Aorta (tissue), 5 donors: ENCODE measurements at regions not wholly inside any gene's neighbourhood (a gene's known extent, or its start where the extent isn't known, plus 50 kb on each side); places are given as distances from the start of the nearest gene placed in this dataset.
"Not testable (repeated sequence)": the region's sequence is repeated elsewhere in the genome, so short reads cannot be mapped to it uniquely, and the experiment has no call there.

Experiments
- ATAC-seq: fragments of 200-7000 bp; cut with Tn5 transposase; one replicate; pipeline ENCODE4 v1.9.1; 2022; ENCODE audit warnings: moderate library complexity; ENCODE audit not compliant: low FRiP score
- DNase-seq, 2 donors: peaks; one replicate each; pipeline ENCODE4 v3.0.0-alpha.2; 2020
- H3K27ac ChIP-seq, 2 donors: one replicate each; pipeline ENCODE4 v1.5.1; 2013; ENCODE audit warnings: low read length in 2 of 2, mild to moderate bottlenecking in 2 of 2, moderate library complexity in 2 of 2, control low read depth in 1 of 2, inconsistent platforms in 1 of 2, low read depth in 1 of 2
- H3K27me3 ChIP-seq, 2 donors: one replicate each; pipeline ENCODE4 v1.6.1; 2013; ENCODE audit warnings: control low read depth in 1 of 2, low read length in 1 of 2, mild to moderate bottlenecking in 1 of 2, moderate library complexity in 1 of 2; ENCODE audit not compliant: insufficient read depth in 2 of 2, control insufficient read depth in 1 of 2
- H3K36me3 ChIP-seq, 2 donors: one replicate each; pipeline ENCODE4 v1.6.1; 2013; ENCODE audit warnings: control low read depth in 1 of 2, low read length in 1 of 2, mild to moderate bottlenecking in 1 of 2; ENCODE audit not compliant: insufficient read depth in 2 of 2, control insufficient read depth in 1 of 2
- H3K4me1 ChIP-seq, 2 donors: one replicate each; pipeline ENCODE4 v1.6.1; 2013; ENCODE audit warnings: low read length in 2 of 2, control low read depth in 1 of 2, mild to moderate bottlenecking in 1 of 2, moderate library complexity in 1 of 2; ENCODE audit not compliant: insufficient read depth in 2 of 2, control insufficient read depth in 1 of 2
- H3K4me3 ChIP-seq, 2 donors: one replicate each; pipeline ENCODE4 v1.5.1; 2013; ENCODE audit warnings: low read length in 2 of 2, control low read depth in 1 of 2, mild to moderate bottlenecking in 1 of 2
- H3K9me3 ChIP-seq: one replicate; pipeline ENCODE4 v1.6.1; 2013; ENCODE audit warnings: mild to moderate bottlenecking, low read length; ENCODE audit not compliant: control insufficient read depth
- WGBS, 2 donors: extraction: QIAGEN DNeasy Blood & Tissue Kit; methylation state at CpG; one replicate each; pipeline ENCODE4 v1.1.7; 2013; 5-methylcytosine and 5-hydroxymethylcytosine counted together
- intact Hi-C, 2 donors: fragments of 100-400 bp; cut with DNase I; formaldehyde crosslinking; loops; one replicate each; pipeline versions ENCODE4 v1.14.2 to v1.15.0; 2022
- donor health status: healthy with polysubstance abuse.
- donor health status: Bipolar disorder and iron deficiency.
- donor health status: DM: no; HTN: no; CAD: no.
- donor health status: DM: no; HTN: no; CAD: no.
- donor health status: DM: yes; HTN: yes; CAD: no.

DNA sequence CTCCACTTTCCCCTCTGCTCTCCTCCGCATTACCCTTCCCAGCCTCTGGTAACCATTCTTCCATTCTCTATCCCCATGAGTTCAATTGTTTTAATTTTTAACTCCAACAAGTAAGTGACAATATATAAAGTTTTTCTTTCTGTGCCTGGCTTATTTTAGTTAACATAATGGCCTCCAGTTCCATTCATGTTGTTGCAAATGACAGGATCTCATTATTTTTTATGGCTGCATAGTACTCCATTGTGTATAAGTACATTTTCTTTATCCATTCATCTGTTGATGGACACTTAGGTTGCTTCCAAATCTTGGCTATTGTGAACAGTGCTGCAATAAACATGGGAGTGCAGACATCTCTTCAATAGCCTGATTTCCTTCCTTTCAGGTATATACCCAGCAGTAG is 918.0 kb downstream of the UQCRFS1 start:
- H3K27ac ChIP-seq, H3K27me3 ChIP-seq, intact Hi-C loops, DNase-seq, H3K9me3 ChIP-seq, H3K36me3 ChIP-seq, H3K4me1 ChIP-seq, H3K4me3 ChIP-seq, ATAC-seq: not testable (repeated sequence)
- WGBS, 2 donors: 96% methylated on average over 1 of the region's 1 CpG

DNA sequence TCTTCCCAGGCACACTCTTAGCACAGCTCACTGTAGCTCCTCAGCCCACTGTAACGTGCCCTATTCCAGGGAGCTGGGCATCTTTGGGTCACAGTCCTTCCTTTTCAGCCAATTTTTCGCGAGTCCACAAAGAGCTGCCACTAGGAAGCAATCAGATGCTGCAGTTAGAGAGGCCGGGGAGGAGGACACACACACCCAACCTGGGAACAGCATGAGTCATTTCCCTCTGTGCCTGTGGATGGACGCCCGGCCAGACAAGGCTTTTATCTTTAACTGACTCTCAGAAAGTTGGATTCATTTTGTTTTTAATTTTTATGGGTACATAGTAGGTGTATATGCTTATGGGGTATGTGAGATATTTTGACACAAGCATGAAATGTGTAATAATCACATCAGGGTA is 918.6 kb downstream of the UQCRFS1 start:
- Histone ChIP-seq H3K27ac (no peak overlapping the region), H3K27me3 (no peaks in the 10 kb centered on the region), H3K4me3 (no peak overlapping the region), H3K9me3 (no peaks in the 10 kb centered on the region), H3K4me1 (no peaks in the 10 kb centered on the region), H3K36me3 (no peaks in the 10 kb centered on the region)
- ATAC-seq: no peak
- no peak for DNase-seq
- intact Hi-C loops: no loop called here
- WGBS, 2 donors: 60 to 67% methylated on average over 6 of the region's 6 CpGs

DNA sequence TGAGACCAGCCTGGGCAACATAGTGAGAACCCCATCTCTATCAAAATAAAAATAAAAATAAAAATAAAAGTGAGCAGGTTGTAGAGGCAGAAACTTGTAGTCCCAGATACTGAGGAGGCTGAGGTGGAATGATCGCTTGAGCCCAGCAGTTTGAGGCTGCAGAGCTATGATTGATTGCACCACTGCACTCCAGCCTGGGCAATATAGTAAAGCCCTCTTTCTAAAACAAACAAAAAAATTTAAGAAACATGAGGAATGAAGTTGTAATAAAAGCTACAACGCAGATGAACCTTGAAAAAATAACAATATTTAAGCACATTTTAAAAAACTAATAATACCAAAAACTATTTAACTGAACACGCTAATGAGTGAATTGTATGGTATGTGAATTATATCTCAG is 919.3 kb downstream of the UQCRFS1 start:
- Histone ChIP-seq H3K27me3 (no peaks in the 10 kb centered on the region), H3K4me1 (no peaks in the 10 kb centered on the region), H3K27ac (no peak overlapping the region), H3K36me3 (no peaks in the 10 kb centered on the region), H3K9me3 (no peaks in the 10 kb centered on the region), H3K4me3 (no peak overlapping the region)
- ATAC-seq (no peak), DNase-seq (no peak)
- WGBS, 2 donors: 58 to 73% methylated on average over 3 of the region's 3 CpGs
- intact Hi-C loops: no loop called here

DNA sequence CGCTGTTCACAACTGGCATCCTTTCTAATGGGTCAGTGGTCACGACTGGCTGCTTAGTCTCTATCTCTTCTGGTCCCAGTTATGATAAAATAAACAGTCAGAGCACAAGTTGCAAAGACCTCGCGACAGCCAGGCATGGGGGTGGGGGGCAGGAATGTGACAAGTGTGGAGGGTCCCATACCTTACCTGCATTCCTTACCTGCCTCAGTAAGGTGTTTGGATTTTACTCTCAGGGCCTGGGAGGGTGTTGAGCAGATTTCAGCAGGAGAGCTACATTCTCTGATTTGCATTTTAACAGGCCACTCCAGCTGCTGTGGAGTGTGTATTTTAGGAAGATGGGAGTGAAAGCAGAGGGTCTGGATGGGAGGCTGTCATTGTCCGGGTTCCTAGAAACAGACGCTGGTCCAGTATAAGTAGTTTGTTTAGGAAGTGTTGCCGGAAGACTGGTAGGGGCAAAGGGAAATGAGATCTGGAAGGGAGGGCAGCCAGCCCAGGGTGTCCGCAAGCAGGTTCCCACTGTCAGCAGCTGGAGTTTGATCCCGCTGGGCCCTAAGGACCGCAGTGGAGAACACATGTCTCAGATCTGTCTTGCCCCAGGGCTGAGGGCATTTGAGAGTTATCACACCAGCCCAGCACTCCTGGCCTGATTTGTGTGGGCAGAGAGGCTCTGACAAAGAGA is 920.0 kb downstream of the UQCRFS1 start:
- no peak for DNase-seq
- H3K4me3 ChIP-seq: no peak overlapping the region
- no peak overlapping the region for H3K27ac ChIP-seq
- ATAC-seq: no peak
- no peaks in the 10 kb centered on the region for H3K27me3 ChIP-seq
- intact Hi-C loops: no loop called here
- H3K9me3 ChIP-seq: no peaks in the 10 kb centered on the region
- 32 to 34% methylated on average over 10 of the region's 10 CpGs for WGBS, 2 donors
- no peaks in the 10 kb centered on the region for H3K36me3 ChIP-seq
- H3K4me1 ChIP-seq: no peaks in the 10 kb centered on the region

DNA sequence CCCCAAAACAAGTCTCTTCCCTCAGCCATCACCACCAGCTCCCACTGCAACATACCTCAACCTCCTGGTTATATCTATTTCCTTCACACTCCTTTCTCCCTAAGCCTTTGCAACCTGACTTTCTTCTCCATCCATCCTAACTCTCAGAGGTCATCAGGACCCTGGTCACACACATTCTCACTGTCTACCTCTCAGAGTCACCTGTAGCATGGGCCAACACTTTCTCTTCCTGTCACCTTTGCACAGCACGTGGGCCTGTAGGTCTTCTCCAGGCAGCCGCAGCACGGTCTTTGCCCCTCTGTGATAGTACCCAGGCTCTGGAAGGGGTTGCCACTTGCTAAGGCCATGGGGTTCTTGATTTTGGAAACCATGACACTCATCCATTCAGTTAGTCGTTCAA is 921.1 kb downstream of the UQCRFS1 start:
- Histone ChIP-seq H3K27me3 (no peaks in the 10 kb centered on the region), H3K36me3 (no peaks in the 10 kb centered on the region), H3K4me1 (no peaks in the 10 kb centered on the region), H3K4me3 (no peak overlapping the region), H3K9me3 (no peaks in the 10 kb centered on the region), H3K27ac (no peak overlapping the region)
- no peak for ATAC-seq
- intact Hi-C loops: no loop called here
- WGBS, 2 donors: 45 to 73% methylated on average over 4 of the region's 4 CpGs
- no peak for DNase-seq

DNA sequence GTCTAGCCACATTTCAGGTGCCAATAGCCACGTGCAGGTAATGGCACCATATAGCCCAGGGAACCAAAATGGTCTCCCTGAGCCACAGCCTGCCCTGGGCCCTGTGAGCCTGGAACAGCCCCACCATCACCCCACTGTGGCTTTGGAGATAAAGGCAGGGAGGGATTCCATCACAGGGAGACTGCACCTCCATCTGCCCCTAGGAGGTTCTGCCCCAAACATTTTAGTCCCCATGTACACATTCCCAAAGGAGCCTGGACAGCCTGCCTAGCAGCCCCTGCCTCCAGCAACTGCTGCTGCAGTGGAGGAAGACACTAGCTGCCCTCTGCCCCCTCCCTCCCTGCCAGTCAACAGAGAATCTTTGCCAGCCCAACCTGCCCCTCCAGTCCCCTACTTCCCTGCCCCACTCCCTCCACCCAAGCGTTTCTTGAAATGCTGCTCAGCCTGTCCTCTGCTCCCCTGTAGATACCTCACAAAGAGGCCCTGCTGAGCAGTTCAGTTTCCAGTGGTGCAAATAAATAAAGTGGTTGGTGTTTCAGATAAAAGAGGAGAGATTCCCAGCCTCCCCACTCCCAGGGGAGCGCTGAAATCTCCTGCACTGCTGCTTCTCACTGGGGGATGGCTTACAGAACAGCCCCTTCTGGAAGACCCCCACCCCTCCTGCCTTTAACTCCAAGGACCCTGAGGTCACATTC is 921.8 kb downstream of the UQCRFS1 start:
- 22 to 26% methylated on average over 3 of the region's 3 CpGs for WGBS, 2 donors
- no peaks in the 10 kb centered on the region for H3K36me3 ChIP-seq
- no peaks in the 10 kb centered on the region for H3K27me3 ChIP-seq
- ATAC-seq: no peak
- intact Hi-C loops: no loop called here
- H3K27ac ChIP-seq: no peak overlapping the region
- H3K4me1 ChIP-seq: no peaks in the 10 kb centered on the region
- H3K9me3 ChIP-seq: peaks cover 2% of the 10 kb centered on the region
- H3K4me3 ChIP-seq: no peak overlapping the region
- no peak for DNase-seq

DNA sequence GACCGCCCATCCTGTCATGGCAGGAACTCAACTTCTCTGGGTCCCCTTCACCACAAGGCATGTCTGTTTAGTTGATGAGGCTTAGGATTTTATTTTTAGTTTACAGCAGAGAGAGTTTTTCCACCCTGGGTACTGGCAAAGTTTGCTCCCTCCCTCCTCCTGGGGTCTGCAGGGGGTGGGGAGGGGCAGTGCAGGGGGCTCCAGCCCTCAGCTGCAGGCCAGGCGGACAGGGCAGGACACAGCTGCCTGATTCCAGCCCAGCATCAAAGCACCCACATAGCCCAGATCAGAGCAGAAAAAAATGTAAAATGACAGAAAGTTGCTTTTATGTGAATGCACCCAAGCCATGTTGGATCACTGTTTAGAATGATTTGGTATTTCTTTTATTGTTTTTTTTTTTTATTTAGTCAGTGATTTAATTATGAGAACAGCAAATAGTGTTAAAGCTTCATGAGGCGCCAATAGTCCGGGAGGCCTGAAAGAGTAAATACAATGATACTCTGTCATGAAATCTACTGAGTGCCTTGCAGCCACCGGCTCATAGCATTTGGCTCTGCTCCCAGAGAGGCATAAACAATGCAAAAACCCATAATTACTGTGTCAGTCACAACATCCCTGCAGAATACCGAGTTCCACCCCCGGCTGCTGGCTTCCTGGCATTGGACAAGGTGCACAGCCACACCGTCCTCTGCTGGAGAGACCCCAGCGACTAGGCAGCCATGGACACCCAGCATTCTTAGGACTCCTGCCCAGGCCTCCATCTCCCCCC is 923.5 kb downstream of the UQCRFS1 start:
- 33 to 38% methylated on average over 9 of the region's 9 CpGs for WGBS, 2 donors
- Histone ChIP-seq H3K36me3 (no peaks in the 10 kb centered on the region), H3K27ac (no peak overlapping the region), H3K27me3 (no peaks in the 10 kb centered on the region), H3K4me3 (no peak overlapping the region), H3K9me3 (peaks cover 2% of the 10 kb centered on the region), H3K4me1 (no peaks in the 10 kb centered on the region)
- no peak for DNase-seq
- no peak for ATAC-seq
- intact Hi-C loops: no loop called here

DNA sequence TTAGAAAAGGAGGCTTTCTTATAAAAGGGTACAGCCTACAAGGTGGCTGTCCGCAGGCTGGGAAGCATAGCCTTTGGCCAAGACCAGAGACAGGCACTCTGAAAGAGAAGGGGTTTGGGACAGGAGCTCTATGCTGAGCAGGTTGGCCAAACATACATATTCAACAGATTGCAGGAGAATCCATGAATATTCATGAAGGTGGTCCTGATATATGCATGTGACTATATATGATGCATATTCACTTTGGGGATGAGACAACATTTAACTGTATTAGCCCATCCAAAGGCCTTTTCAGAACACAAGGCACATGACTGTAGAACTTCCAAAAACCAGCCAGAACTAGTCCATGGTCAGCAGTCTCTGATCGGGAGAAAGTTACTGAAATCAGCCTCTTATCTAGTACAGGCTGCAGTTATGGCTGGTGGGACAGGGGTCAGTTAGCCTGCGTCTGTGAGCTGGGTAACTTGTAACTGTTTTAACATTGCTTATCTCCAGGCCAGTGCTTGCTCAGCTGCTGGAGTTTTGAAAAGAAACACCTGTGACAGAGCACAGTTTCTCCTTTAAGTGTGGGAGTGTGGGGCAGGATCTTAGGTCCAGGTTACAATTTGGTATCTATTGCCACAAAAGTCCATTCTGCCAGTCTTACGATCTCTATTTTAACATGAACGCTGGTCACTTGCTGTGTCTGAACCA is 924.2 kb downstream of the UQCRFS1 start:
- no peak for DNase-seq
- no peaks in the 10 kb centered on the region for H3K36me3 ChIP-seq
- H3K4me3 ChIP-seq: no peak overlapping the region
- H3K27me3 ChIP-seq: no peaks in the 10 kb centered on the region
- ATAC-seq: no peak
- 54 to 55% methylated on average over 5 of the region's 5 CpGs for WGBS, 2 donors
- H3K4me1 ChIP-seq: no peaks in the 10 kb centered on the region
- intact Hi-C loops: no loop called here
- H3K9me3 ChIP-seq: peaks cover 2% of the 10 kb centered on the region
- no peak overlapping the region for H3K27ac ChIP-seq
